ENCODE measurements at regions not wholly inside any gene's neighbourhood (a gene's known extent, or its start where the extent isn't known, plus 50 kb on each side); places are given as distances from the start of the nearest gene placed in this dataset.

DNA sequence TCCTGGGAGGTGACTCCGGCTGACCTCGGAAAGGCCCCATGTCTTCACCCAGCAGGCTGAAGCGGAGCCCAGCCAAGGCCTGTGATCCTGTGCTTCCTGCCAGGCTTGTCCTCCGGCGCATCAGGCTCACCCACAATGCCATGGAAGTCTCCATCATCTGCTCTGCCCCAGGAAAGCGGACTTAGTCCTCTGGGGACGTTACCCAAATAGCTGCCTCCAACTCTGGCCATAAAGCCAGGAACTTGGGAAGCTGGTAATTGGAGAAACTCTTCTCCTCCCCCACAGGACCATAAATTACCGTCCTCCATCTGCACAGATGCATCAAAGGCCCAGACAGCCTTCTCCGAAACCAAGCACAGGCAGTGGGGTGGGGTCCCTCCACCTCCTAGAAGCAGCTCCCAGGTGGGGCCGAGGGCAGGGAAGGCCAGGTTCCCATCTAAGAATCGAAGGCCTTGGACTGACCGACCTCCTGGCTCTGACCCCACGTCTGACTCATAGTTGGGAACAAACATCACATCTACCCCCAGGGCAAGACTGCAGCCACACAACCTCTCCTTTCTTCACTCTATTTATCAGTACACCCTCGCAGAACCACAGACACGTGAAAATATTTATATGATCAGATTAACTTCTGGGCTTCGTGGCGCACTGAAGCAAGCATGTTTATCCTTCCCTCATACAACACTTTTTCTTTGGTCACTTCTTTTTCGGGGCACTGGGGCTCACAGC lies 56.4 kb downstream of the PITPNM2 start:
- Mint-ChIP-seq H3K27ac (no peak overlapping the region), H3K9me3 (no peaks in the 10 kb centered on the region; a peak in 1 of 5 replicates), H3K36me3 (ENCODE audit: insufficient read depth in 1 of 3, low read depth in 3 of 3) (no peaks in the 10 kb centered on the region), H3K4me3 (no peak overlapping the region), H3K4me1 (peaks cover 3 to 4% of the 10 kb centered on the region in 2 experiments; a peak in 2 of 4 replicates), H3K27me3 (ENCODE audit: low read depth) (peaks cover 4% of the 10 kb centered on the region; the same call in 1 of the 2 replicates)
- H3K4me2 ChIP-seq (ENCODE audit: insufficient read depth, insufficient read length, low read length), result no peak overlapping the region
- no peak overlapping the region for H2BK5ac ChIP-seq (ENCODE audit: insufficient read length, low read length)
- H4K8ac ChIP-seq (replicated peaks; ENCODE audit: insufficient read length, low read depth, low read length), result no peak overlapping the region
- H2BK12ac ChIP-seq (ENCODE audit: insufficient read length, low read depth, low read length), result no peak overlapping the region
- no peak overlapping the region for H3K27ac ChIP-seq (ENCODE audit: insufficient read length, low read depth, low read length)
- H4K20me1 ChIP-seq (ENCODE audit: control insufficient read depth, insufficient read depth, insufficient read length), result no peaks in the 10 kb centered on the region
- H2AK5ac ChIP-seq (ENCODE audit: insufficient read length, low read length), result no peak overlapping the region
- no peak overlapping the region for H3K23ac ChIP-seq (ENCODE audit: insufficient read length, low read depth, low read length)
- no peak overlapping the region for H3K56ac ChIP-seq (ENCODE audit: insufficient read length, low read depth, low read length)
- no peak overlapping the region for H2BK15ac ChIP-seq (ENCODE audit: low read depth, low read length)
- no peak overlapping the region for H2BK120ac ChIP-seq (ENCODE audit: low read depth, low read length, poor library complexity, severe bottlenecking)
- no peak overlapping the region for H3T11ph ChIP-seq (ENCODE audit: low read length)
- H3K79me1 ChIP-seq (ENCODE audit: insufficient read depth, low read depth, low read length, poor library complexity, severe bottlenecking), result no peaks in the 10 kb centered on the region
- H4K91ac ChIP-seq (ENCODE audit: insufficient read length, low read depth, low read length), result no peak overlapping the region
- H3K23me2 ChIP-seq (ENCODE audit: insufficient read length, low read depth, low read length, poor library complexity, severe bottlenecking), result no peaks in the 10 kb centered on the region
- TF ChIP-seq CTCF (conservative IDR thresholded peaks at IDR 0.05), result no peak
- DNase-seq, result no peak
- no peak overlapping the region for H3K18ac ChIP-seq (ENCODE audit: insufficient read length, low read depth, low read length)
- H3K9me3 ChIP-seq (ENCODE audit: control insufficient read depth, low read depth, low read length), result no peaks in the 10 kb centered on the region
- no peak overlapping the region for H2BK20ac ChIP-seq (ENCODE audit: low read depth, low read length, poor library complexity, severe bottlenecking)
- H3K79me2 ChIP-seq (ENCODE audit: insufficient read depth, low read length), result no peaks in the 10 kb centered on the region
- H4K5ac ChIP-seq (ENCODE audit: insufficient read length, low read depth, low read length), result no peak overlapping the region
- no peaks in the 10 kb centered on the region for H3K27me3 ChIP-seq (ENCODE audit: insufficient read depth, low read length)
- no peak overlapping the region for H3K9ac ChIP-seq (ENCODE audit: extremely low read depth, insufficient read length, low read length)
- H3K4me1 ChIP-seq (ENCODE audit: insufficient read depth, low read length), result no peaks in the 10 kb centered on the region
- H2AFZ ChIP-seq (ENCODE audit: low read length), result no peak overlapping the region
- no peak overlapping the region for H3K14ac ChIP-seq (ENCODE audit: insufficient read depth, low read length)
- no peak overlapping the region for H3K4ac ChIP-seq (ENCODE audit: low read depth, low read length)
- WGBS (ENCODE audit: extremely low coverage, insufficient read length, low lambda C conversion rate), result no CpG with 5 or more reads among the region's 18 CpGs
